ENCODE measurements at regions not wholly inside any gene's neighbourhood (a gene's known extent, or its start where the extent isn't known, plus 50 kb on each side); places are given as distances from the start of the nearest gene placed in this dataset.

- TF ChIP-seq CTCF (IDR thresholded peaks at IDR 0.05) (no peak), POLR2A (IDR thresholded peaks at IDR 0.05) (no peak), POLR2AphosphoS5 (IDR thresholded peaks at IDR 0.05; ENCODE audit: insufficient read depth in 1 of 2, low read depth in 1 of 2) (no peak)
Observed at GRCh38 chr11:24078018-24078417, 418.8 kb upstream of the LUZP2 start.
